Smooth muscle cell (in vitro differentiated cells): ENCODE measurements at regions not wholly inside any gene's neighbourhood (a gene's known extent, or its start where the extent isn't known, plus 50 kb on each side); places are given as distances from the start of the nearest gene placed in this dataset.

Source experiments
- DNase-seq: peaks from one replicate; lab custom pipeline; 2025; ENCODE audit not compliant: unreplicated experiment; lab: John Stamatoyannopoulos, UW
- H2AFZ ChIP-seq: fragments of 200-600 bp; sonication (generic); 2 replicates; pipeline ENCODE4 v1.6.0; 2016; ENCODE audit warnings: antibody characterized with exemption, low read depth, mild to moderate bottlenecking
- H3F3A ChIP-seq: fragments of 200-600 bp; sonication (generic); 2 replicates; pipeline ENCODE4 v1.6.0; 2017; ENCODE audit warnings: antibody characterized with exemption, low read depth
- H3K27ac ChIP-seq: fragments of 200-600 bp; sonication (generic); 2 replicates; pipeline ENCODE4 v1.5.1; 2016; ENCODE audit warnings: low read depth, mild to moderate bottlenecking
- H3K27me3 ChIP-seq: fragments of 200-600 bp; sonication (generic); 2 replicates; pipeline ENCODE4 v1.6.1; 2016; ENCODE audit warnings: low read depth, mild to moderate bottlenecking
- H3K36me3 ChIP-seq: fragments of 200-600 bp; sonication (generic); 2 replicates; pipeline ENCODE4 v1.5.1; 2016; ENCODE audit warnings: low read depth
- H3K4me1 ChIP-seq: fragments of 200-600 bp; sonication (generic); 2 replicates; pipeline ENCODE4 v1.5.1; 2016; ENCODE audit warnings: low read depth
- H3K4me2 ChIP-seq: fragments of 200-600 bp; sonication (generic); 2 replicates; pipeline ENCODE4 v1.6.0; 2016; ENCODE audit warnings: mild to moderate bottlenecking
- H3K4me3 ChIP-seq: fragments of 200-600 bp; sonication (generic); 2 replicates; pipeline ENCODE4 v1.5.1; 2016; ENCODE audit warnings: mild to moderate bottlenecking
- H3K79me2 ChIP-seq: fragments of 200-600 bp; sonication (generic); 2 replicates; pipeline ENCODE4 v1.6.0; 2016; ENCODE audit warnings: low read depth, mild to moderate bottlenecking
- H3K9ac ChIP-seq: fragments of 200-600 bp; sonication (generic); 2 replicates; pipeline ENCODE4 v1.6.0; 2016; ENCODE audit warnings: low read depth
- H3K9me3 ChIP-seq: fragments of 200-600 bp; sonication (generic); replicated peaks from 2 replicates; pipeline ENCODE4 v1.5.1; 2016; ENCODE audit warnings: low read depth
- H4K20me1 ChIP-seq: fragments of 200-600 bp; sonication (generic); 2 replicates; pipeline ENCODE4 v1.6.0; 2016; ENCODE audit warnings: low read depth
- WGBS: methylation state at CpG from one replicate; pipeline ENCODE4 v1.1.7; 2016; ENCODE audit warnings: low lambda C conversion rate; 5-methylcytosine and 5-hydroxymethylcytosine counted together
- TF ChIP-seq, protein P1 (sequence below): fragments of 200-600 bp; sonication (generic); IDR thresholded peaks from 2 replicates; pipeline ENCODE4 v1.5.1; 2017; ENCODE audit warnings: borderline replicate concordance, mild to moderate bottlenecking, antibody characterized with exemption; ENCODE audit not compliant: insufficient read depth, poor library complexity, severe bottlenecking

- 30% methylated on average over 3 of the region's 3 CpGs for WGBS
These were observed 128.7 kb upstream of the TANK start for GRCh38 chr2:161031511-161031910.

GRCh38 chr2:161032635-161033034 lies 127.6 kb upstream of the TANK start:
- Histone ChIP-seq H3K27me3 (no peaks in the 10 kb centered on the region), H2AFZ (no peak overlapping the region), H3K4me1 (peaks cover 5% of the 10 kb centered on the region), H3K9me3 (no peaks in the 10 kb centered on the region), H3K4me2 (peak overlapping the region; percentile 69), H3K4me3 (no peak overlapping the region), H3F3A (peaks cover 37% of the 10 kb centered on the region), H3K27ac (peak overlapping the region; percentile 97), H3K79me2 (no peaks in the 10 kb centered on the region), H3K9ac (peak overlapping the region; percentile 70), H3K36me3 (no peaks in the 10 kb centered on the region), H4K20me1 (no peaks in the 10 kb centered on the region)
- DNase-seq = no peak
- 96% methylated on average over 7 of the region's 7 CpGs for WGBS
- TF ChIP-seq, protein P1, sequence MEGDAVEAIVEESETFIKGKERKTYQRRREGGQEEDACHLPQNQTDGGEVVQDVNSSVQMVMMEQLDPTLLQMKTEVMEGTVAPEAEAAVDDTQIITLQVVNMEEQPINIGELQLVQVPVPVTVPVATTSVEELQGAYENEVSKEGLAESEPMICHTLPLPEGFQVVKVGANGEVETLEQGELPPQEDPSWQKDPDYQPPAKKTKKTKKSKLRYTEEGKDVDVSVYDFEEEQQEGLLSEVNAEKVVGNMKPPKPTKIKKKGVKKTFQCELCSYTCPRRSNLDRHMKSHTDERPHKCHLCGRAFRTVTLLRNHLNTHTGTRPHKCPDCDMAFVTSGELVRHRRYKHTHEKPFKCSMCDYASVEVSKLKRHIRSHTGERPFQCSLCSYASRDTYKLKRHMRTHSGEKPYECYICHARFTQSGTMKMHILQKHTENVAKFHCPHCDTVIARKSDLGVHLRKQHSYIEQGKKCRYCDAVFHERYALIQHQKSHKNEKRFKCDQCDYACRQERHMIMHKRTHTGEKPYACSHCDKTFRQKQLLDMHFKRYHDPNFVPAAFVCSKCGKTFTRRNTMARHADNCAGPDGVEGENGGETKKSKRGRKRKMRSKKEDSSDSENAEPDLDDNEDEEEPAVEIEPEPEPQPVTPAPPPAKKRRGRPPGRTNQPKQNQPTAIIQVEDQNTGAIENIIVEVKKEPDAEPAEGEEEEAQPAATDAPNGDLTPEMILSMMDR = no peak

More at GRCh38 chr2:161031511-161031910, 128.7 kb upstream of the TANK start:
- TF ChIP-seq, protein P1 = no peak
- no peak overlapping the region for H2AFZ ChIP-seq
- no peaks in the 10 kb centered on the region for H4K20me1 ChIP-seq
- H3K27me3 ChIP-seq = no peaks in the 10 kb centered on the region
- no peak for DNase-seq
- H3K4me2 ChIP-seq = peak overlapping the region; percentile 69
- H3K9me3 ChIP-seq = no peaks in the 10 kb centered on the region
- H3F3A ChIP-seq = peaks cover 34% of the 10 kb centered on the region
- H3K27ac ChIP-seq = peak overlapping the region; percentile 97
- H3K36me3 ChIP-seq = no peaks in the 10 kb centered on the region
- peak overlapping the region; percentile 76 for H3K9ac ChIP-seq
- H3K79me2 ChIP-seq = no peaks in the 10 kb centered on the region
- H3K4me1 ChIP-seq = peaks cover 5% of the 10 kb centered on the region
- H3K4me3 ChIP-seq = no peak overlapping the region

DNA sequence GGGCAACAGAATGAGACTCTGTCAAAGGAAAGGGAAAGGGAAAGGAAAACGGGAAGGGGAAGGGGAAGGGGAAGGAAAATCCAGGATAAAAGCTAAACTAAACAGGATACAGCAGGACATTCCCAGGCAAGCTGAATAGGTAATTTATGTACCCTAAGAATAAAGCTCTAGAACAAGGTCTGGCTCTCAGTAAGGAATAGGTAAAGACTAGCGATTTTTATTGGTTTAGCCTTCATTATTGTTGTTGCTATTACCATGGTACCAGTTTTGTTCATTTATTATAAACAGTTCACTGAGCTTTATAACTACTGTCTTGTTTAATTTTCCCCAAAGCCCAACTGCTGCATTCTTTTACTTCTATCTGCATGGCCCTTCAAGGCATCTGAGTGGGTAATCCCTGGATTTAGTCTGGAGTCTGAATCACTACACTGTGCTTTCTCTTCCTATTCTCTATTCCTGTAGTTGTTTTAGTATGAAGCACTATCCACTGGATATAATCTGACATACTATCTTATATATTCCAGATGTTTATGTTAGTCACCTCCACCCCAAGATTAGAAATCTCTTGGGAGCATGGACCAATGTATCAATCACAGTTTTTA lies 127.1 kb upstream of the TANK start:
- no peak overlapping the region for H2AFZ ChIP-seq

More for the DNA sequence above, 127.1 kb upstream of the TANK start:
- H3K27me3 ChIP-seq = no peaks in the 10 kb centered on the region
- H3K4me1 ChIP-seq = peaks cover 5% of the 10 kb centered on the region
- H3K9ac ChIP-seq = peak overlapping the region; percentile 70
- no peaks in the 10 kb centered on the region for H3K36me3 ChIP-seq
- TF ChIP-seq, protein P1 = no peak
- no peak overlapping the region for H3K4me3 ChIP-seq
- no peaks in the 10 kb centered on the region for H3K79me2 ChIP-seq
- H4K20me1 ChIP-seq = no peaks in the 10 kb centered on the region
- H3K27ac ChIP-seq = peak overlapping the region; percentile 97
- H3K9me3 ChIP-seq = no peaks in the 10 kb centered on the region
- H3K4me2 ChIP-seq = peak overlapping the region; percentile 69
- 49% methylated on average over 2 of the region's 2 CpGs for WGBS
- peaks cover 37% of the 10 kb centered on the region for H3F3A ChIP-seq
- no peak for DNase-seq
